ENCODE measurements at regions not wholly inside any gene's neighbourhood (a gene's known extent, or its start where the extent isn't known, plus 50 kb on each side); places are given as distances from the start of the nearest gene placed in this dataset.
"Not testable (repeated sequence)": the region's sequence is repeated elsewhere in the genome, so short reads cannot be mapped to it uniquely, and the experiment has no call there.

GRCh38 chr9:15372455-15372854, 50.2 kb upstream of the SNAPC3 start:
- peaks cover 7 to 13% (median 12%) of the 10 kb centered on the region in 3 donors for H3K4me1 Mint-ChIP-seq
- DNase-seq (no peak), ATAC-seq (ENCODE audit: low read depth in 2 of 2) (no peak)
- peaks cover 0 to 7% (median 0%) of the 10 kb centered on the region in 7 donors for H3K9me3 Mint-ChIP-seq
- peaks cover 11 to 34% (median 22%) of the 10 kb centered on the region in 3 donors for H3K27me3 Mint-ChIP-seq
- H3K27ac Mint-ChIP-seq: peak overlapping the region in 1 of 6 donors; percentile 60
- no peaks in the 10 kb centered on the region for H3K36me3 Mint-ChIP-seq
- no peak overlapping the region for H3K4me3 Mint-ChIP-seq

- peaks cover 7 to 13% (median 12%) of the 10 kb centered on the region in 3 donors for H3K4me1 Mint-ChIP-seq
- peaks cover 8 to 27% (median 20%) of the 10 kb centered on the region in 3 donors for H3K27me3 Mint-ChIP-seq
- H3K4me3 Mint-ChIP-seq: no peak overlapping the region
- H3K36me3 Mint-ChIP-seq: no peaks in the 10 kb centered on the region
- no peak overlapping the region for H3K27ac Mint-ChIP-seq
- peaks cover 0 to 7% (median 0%) of the 10 kb centered on the region in 7 donors for H3K9me3 Mint-ChIP-seq
- DNase-seq: no peak
- ATAC-seq (ENCODE audit: low read depth in 2 of 2): no peak
Measured at GRCh38 chr9:15371448-15371845, 51.2 kb upstream of the SNAPC3 start.

- no peaks in the 10 kb centered on the region for H3K36me3 Mint-ChIP-seq
- peak overlapping the region in 1 of 6 donors; percentile 2 for H3K27ac Mint-ChIP-seq
- peaks cover 0 to 2% (median 0%) of the 10 kb centered on the region in 7 donors for H3K9me3 Mint-ChIP-seq
- peaks cover 7 to 13% (median 12%) of the 10 kb centered on the region in 3 donors for H3K4me1 Mint-ChIP-seq
- no peak overlapping the region for H3K4me3 Mint-ChIP-seq
- peaks cover 8 to 25% (median 20%) of the 10 kb centered on the region in 3 donors for H3K27me3 Mint-ChIP-seq
- DNase-seq (no peak), ATAC-seq (ENCODE audit: low read depth in 2 of 2) (no peak)
Measured at GRCh38 chr9:15370466-15371447, 51.9 kb upstream of the SNAPC3 start.

GRCh38 chr9:15369871-15370270, 52.8 kb upstream of the SNAPC3 start:
- DNase-seq: no peak
- Mint-ChIP-seq H3K36me3 (no peaks in the 10 kb centered on the region), H3K27ac (no peak overlapping the region), H3K4me3 (no peak overlapping the region), H3K4me1 (peaks cover 7 to 10% (median 9%) of the 10 kb centered on the region in 3 donors), H3K9me3 (no peaks in the 10 kb centered on the region), H3K27me3 (peaks cover 8 to 20% (median 20%) of the 10 kb centered on the region in 3 donors)
- ATAC-seq (ENCODE audit: low read depth in 2 of 2): no peak

- Mint-ChIP-seq H3K27ac (no peak overlapping the region), H3K9me3 (no peaks in the 10 kb centered on the region), H3K4me1 (peaks cover 1 to 3% (median 2%) of the 10 kb centered on the region in 3 donors), H3K36me3 (no peaks in the 10 kb centered on the region), H3K4me3 (no peak overlapping the region), H3K27me3 (peaks cover 5 to 20% (median 20%) of the 10 kb centered on the region in 3 donors)
- ATAC-seq (ENCODE audit: low read depth in 2 of 2) (no peak), DNase-seq (no peak)
Measured at GRCh38 chr9:15369238-15369637, 53.4 kb upstream of the SNAPC3 start.

GRCh38 chr9:15364975-15365553, 57.6 kb upstream of the SNAPC3 start:
- ATAC-seq (ENCODE audit: low read depth in 2 of 2); H3K4me1 Mint-ChIP-seq; DNase-seq; H3K4me3 Mint-ChIP-seq; H3K9me3 Mint-ChIP-seq; H3K27me3 Mint-ChIP-seq; H3K36me3 Mint-ChIP-seq: not testable (repeated sequence)
- H3K27ac Mint-ChIP-seq: peak overlapping the region in 1 of 6 donors; percentile 37

- H3K36me3 Mint-ChIP-seq: no peaks in the 10 kb centered on the region
- H3K27ac Mint-ChIP-seq: no peak overlapping the region
- DNase-seq (no peak), ATAC-seq (ENCODE audit: low read depth in 2 of 2) (no peak)
- H3K4me1 Mint-ChIP-seq: peaks cover 4 to 5% (median 5%) of the 10 kb centered on the region in 3 donors
- H3K27me3 Mint-ChIP-seq: peaks cover 0 to 5% (median 0%) of the 10 kb centered on the region in 3 donors
- no peaks in the 10 kb centered on the region for H3K9me3 Mint-ChIP-seq
- no peak overlapping the region for H3K4me3 Mint-ChIP-seq
Measured at GRCh38 chr9:15361737-15362136, 54.7 kb upstream of the TTC39B start.

- Mint-ChIP-seq H3K9me3 (no peaks in the 10 kb centered on the region), H3K4me3 (no peak overlapping the region), H3K27me3 (no peaks in the 10 kb centered on the region), H3K36me3 (no peaks in the 10 kb centered on the region), H3K27ac (peak overlapping the region in 4 of 6 donors; percentile 12 to 71 (median 45)), H3K4me1 (peaks cover 4 to 8% (median 5%) of the 10 kb centered on the region in 3 donors)
- DNase-seq (peak; percentile 38), ATAC-seq (ENCODE audit: low read depth in 2 of 2) (peak; percentile 95 to 96)
Measured at GRCh38 chr9:15357050-15357653, 50.1 kb upstream of the TTC39B start.

Measured in naive B cell (primary cell).